ENCODE measurements at regions not wholly inside any gene's neighbourhood (a gene's known extent, or its start where the extent isn't known, plus 50 kb on each side); places are given as distances from the start of the nearest gene placed in this dataset.

DNA sequence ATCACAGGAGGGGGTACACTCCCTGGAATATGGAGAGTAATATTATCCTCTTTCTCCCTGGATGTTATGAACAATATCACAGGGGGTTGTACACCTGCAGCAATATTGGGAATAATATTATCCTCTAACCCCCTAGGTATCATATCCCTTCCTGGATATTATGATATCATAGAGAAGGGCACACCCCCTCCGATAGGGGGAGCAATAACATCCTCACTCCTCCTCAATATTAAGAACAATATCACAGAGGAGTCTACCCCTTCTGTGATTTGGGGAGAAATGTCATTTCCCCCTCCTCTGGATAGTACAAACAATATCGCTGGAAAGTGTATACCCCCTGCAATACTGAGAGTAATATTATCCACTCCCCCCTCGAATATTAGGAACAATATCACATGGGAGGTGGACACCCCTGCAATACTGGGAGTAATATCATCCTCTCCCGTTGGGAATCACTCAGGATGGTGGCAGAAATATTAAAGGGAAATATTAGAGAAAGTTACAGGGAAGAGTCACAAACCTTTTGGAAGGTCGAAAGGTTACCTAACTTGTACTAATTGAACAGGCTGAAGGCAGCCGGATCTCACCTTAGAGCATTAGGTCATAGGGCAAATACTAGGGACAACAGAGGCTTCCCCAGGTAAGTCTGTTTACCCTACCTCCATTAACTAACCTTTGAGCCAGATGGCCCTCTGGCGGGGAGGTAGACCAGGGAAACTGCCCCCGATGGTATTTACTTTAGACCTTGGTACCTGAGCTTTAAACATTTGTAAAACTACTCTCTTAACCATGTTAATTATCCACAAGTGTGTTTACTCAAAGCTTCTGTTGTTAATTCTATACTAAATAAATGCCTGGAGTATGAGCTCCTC is 57.5 kb upstream of the FREM1 start:
- DNase-seq (ENCODE audit: extremely low spot score, unreplicated experiment) = no peak
- TF ChIP-seq, protein P1, sequence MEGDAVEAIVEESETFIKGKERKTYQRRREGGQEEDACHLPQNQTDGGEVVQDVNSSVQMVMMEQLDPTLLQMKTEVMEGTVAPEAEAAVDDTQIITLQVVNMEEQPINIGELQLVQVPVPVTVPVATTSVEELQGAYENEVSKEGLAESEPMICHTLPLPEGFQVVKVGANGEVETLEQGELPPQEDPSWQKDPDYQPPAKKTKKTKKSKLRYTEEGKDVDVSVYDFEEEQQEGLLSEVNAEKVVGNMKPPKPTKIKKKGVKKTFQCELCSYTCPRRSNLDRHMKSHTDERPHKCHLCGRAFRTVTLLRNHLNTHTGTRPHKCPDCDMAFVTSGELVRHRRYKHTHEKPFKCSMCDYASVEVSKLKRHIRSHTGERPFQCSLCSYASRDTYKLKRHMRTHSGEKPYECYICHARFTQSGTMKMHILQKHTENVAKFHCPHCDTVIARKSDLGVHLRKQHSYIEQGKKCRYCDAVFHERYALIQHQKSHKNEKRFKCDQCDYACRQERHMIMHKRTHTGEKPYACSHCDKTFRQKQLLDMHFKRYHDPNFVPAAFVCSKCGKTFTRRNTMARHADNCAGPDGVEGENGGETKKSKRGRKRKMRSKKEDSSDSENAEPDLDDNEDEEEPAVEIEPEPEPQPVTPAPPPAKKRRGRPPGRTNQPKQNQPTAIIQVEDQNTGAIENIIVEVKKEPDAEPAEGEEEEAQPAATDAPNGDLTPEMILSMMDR (IDR thresholded peaks at IDR 0.05) = no peak
- Mint-ChIP-seq H3K27ac (ENCODE audit: unreplicated experiment) (no peak overlapping the region), H3K4me3 (ENCODE audit: unreplicated experiment) (no peak overlapping the region), H3K9me3 (ENCODE audit: unreplicated experiment) (no peaks in the 10 kb centered on the region), H3K27me3 (ENCODE audit: unreplicated experiment) (peaks cover 25% of the 10 kb centered on the region), H3K36me3 (ENCODE audit: unreplicated experiment) (no peaks in the 10 kb centered on the region), H3K4me1 (ENCODE audit: unreplicated experiment) (no peaks in the 10 kb centered on the region)

DNA sequence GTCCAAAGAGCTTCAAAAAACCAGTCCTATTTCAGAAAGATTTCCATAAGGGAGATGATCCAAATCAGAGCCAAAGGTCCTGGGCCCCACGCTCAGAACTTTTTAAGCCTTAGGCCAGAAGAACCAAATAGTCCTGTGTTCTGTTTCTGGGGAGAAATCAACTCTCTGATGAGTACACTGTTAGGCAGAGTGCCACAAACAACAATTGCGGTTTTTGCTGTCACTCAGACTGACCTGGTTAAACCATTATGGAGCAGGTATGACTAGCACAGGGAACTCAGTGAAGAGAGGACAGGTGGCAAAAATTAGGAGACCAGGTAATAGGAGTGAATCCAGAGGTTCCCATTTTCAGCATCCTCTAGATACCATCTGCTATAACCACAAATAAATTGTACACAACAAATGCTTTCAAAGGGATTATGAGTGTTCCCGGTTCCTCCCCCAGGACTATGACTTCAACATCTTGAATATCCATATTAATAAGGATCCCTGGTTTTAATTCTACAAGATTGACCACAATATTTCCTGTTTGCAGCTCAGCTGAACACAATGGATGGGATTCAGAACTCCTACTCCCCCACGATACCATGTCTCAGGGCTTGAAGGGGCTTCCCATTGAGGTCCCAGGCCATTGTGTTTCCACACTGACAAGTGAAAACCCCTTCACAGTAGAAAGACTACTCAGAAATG is 52.1 kb upstream of the FREM1 start:
- no peaks in the 10 kb centered on the region for H3K36me3 Mint-ChIP-seq (ENCODE audit: unreplicated experiment)

DNA sequence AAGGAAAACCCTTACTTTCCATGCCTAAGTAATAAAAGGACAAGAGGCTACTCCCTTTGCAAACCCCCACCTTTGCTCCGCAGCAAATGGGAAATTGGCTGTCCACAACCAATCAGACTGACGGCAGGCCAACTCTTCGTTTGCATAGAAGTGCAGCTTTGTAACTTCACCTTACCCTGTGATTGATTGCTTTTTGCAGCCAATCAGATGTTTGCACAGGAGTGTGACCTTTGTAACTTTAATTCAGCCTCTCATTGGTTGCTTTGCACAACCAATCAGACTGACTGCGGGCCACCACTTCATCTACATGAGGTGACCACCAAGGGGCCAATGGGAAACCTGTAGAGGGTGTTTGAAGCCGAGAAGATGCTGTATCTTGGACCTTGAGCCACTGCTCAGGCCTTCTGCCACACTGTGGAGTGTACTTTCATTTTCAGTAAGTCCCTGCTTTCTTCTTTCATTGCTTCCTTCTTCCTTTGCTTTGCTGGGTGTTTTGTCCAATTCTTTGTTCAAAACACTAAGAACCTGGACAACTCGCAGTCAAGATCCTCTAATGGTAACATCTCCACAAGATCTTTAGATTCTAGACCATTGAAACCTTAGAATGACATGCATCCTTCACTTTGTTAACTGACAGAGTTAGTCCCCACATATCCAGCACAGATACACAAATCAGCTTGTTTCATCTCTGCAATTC is 51.3 kb upstream of the FREM1 start:
- Mint-ChIP-seq H3K27ac (ENCODE audit: unreplicated experiment) (no peak overlapping the region), H3K27me3 (ENCODE audit: unreplicated experiment) (no peaks in the 10 kb centered on the region), H3K9me3 (ENCODE audit: unreplicated experiment) (no peaks in the 10 kb centered on the region), H3K4me1 (ENCODE audit: unreplicated experiment) (peaks cover 3% of the 10 kb centered on the region), H3K4me3 (ENCODE audit: unreplicated experiment) (no peak overlapping the region), H3K36me3 (ENCODE audit: unreplicated experiment) (no peaks in the 10 kb centered on the region)
- TF ChIP-seq, protein P1 (IDR thresholded peaks at IDR 0.05) = no peak
- DNase-seq (ENCODE audit: extremely low spot score, unreplicated experiment) = no peak

More for the DNA sequence above, 52.1 kb upstream of the FREM1 start:
- Mint-ChIP-seq H3K9me3 (ENCODE audit: unreplicated experiment) (no peaks in the 10 kb centered on the region), H3K27ac (ENCODE audit: unreplicated experiment) (no peak overlapping the region), H3K4me1 (ENCODE audit: unreplicated experiment) (peaks cover 3% of the 10 kb centered on the region), H3K4me3 (ENCODE audit: unreplicated experiment) (no peak overlapping the region), H3K27me3 (ENCODE audit: unreplicated experiment) (no peaks in the 10 kb centered on the region)
- DNase-seq (ENCODE audit: extremely low spot score, unreplicated experiment) = no peak
- TF ChIP-seq, protein P1 (IDR thresholded peaks at IDR 0.05) = no peak

DNA sequence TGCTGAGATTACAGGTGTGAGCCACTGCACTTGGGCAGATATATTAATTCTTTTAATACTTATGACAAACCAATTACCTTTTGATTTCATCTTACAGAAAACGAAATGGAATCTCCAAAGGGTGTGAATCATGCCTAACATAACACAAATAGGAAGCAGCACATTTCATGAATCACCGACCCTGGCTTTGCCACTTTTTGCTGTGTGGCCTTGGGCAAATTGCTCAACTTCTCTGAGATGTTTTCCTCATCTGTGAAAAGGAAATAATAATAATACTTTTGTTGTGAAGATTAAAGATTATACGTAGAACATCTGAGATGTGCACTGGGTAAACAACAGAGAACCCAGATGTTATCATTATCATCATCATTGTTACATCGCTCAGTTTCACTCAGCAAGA is 50.7 kb upstream of the FREM1 start:
- Mint-ChIP-seq H3K9me3 (ENCODE audit: unreplicated experiment) (no peaks in the 10 kb centered on the region), H3K4me3 (ENCODE audit: unreplicated experiment) (no peak overlapping the region), H3K27ac (ENCODE audit: unreplicated experiment) (no peak overlapping the region), H3K4me1 (ENCODE audit: unreplicated experiment) (peaks cover 3% of the 10 kb centered on the region), H3K36me3 (ENCODE audit: unreplicated experiment) (no peaks in the 10 kb centered on the region), H3K27me3 (ENCODE audit: unreplicated experiment) (no peaks in the 10 kb centered on the region)
- TF ChIP-seq, protein P1 (IDR thresholded peaks at IDR 0.05) = no peak
- no peak for DNase-seq (ENCODE audit: extremely low spot score, unreplicated experiment)
